Left lung (tissue), 4 donors: ENCODE measurements at regions not wholly inside any gene's neighbourhood (a gene's known extent, or its start where the extent isn't known, plus 50 kb on each side); places are given as distances from the start of the nearest gene placed in this dataset.

Experiments used
- ATAC-seq: fragments of 200-7000 bp; cut with Tn5 transposase; one replicate; pipeline ENCODE4 v1.9.1; 2020; ENCODE audit warnings: moderate library complexity
- DNase-seq, 4 donors: peaks; one replicate each; pipeline ENCODE4 v3.0.0-alpha.2; 2013 to 2020
- H3K27ac ChIP-seq, 2 donors: fragments of 200-600 bp; sonication (generic) in 1 of 2; one replicate each; pipeline versions ENCODE4 v1.5.0 to v1.8.0; 2020 to 2021
- H3K27me3 ChIP-seq, 2 donors: fragments of 200-600 bp; sonication (generic) in 1 of 2; one replicate each; pipeline versions ENCODE4 v1.5.0 to v1.8.0; 2020 to 2021
- H3K36me3 ChIP-seq, 2 donors: fragments of 200-600 bp; sonication (generic) in 1 of 2; one replicate each; pipeline versions ENCODE4 v1.5.0 to v1.8.0; 2020 to 2021
- H3K4me1 ChIP-seq, 2 donors: fragments of 200-600 bp; one replicate each; pipeline ENCODE4 v1.8.0; 2021
- H3K4me3 ChIP-seq, 2 donors: fragments of 200-600 bp; sonication (generic) in 1 of 2; one replicate each; pipeline versions ENCODE4 v1.5.0 to v1.8.0; 2020 to 2021; ENCODE audit warnings: mild to moderate bottlenecking in 1 of 2
- H3K9me3 ChIP-seq, 2 donors: fragments of 200-600 bp; sonication (generic) in 1 of 2; one replicate each; pipeline versions ENCODE4 v1.5.0 to v1.8.0; 2020 to 2021
- CTCF ChIP-seq, 2 donors: fragments of 200-600 bp; sonication (generic) in 1 of 2; IDR thresholded peaks; one replicate each; pipeline versions ENCODE4 v1.5.0 to v1.8.0; 2021; ENCODE audit warnings: antibody characterized with exemption in 2 of 2
- intact Hi-C, 2 donors: fragments of 100-400 bp; cut with DNase I; formaldehyde crosslinking; loops; one replicate each; pipeline versions ENCODE4 v1.11.2 to v1.14.2; 2022
- donor health status: DM: no; HTN: yes; CAD: no.
- donor health status: DM: no; HTN: no; CAD: no.

GRCh38 chr10:81569488-81569887 lies 305.5 kb upstream of the NRG3 start:
- Histone ChIP-seq H3K4me1 (no peaks in the 10 kb centered on the region), H3K36me3 (no peaks in the 10 kb centered on the region), H3K27ac (no peak overlapping the region), H3K27me3 (no peaks in the 10 kb centered on the region), H3K9me3 (peaks cover 0 to 8% of the 10 kb centered on the region in 2 donors), H3K4me3 (no peak overlapping the region)
- TF ChIP-seq CTCF (IDR thresholded peaks at IDR 0.05): no peak
- intact Hi-C loops: no loop called here
- no peak for DNase-seq
- no peak for ATAC-seq

GRCh38 chr10:81570349-81570748 lies 304.6 kb upstream of the NRG3 start:
- H3K4me1 ChIP-seq: no peaks in the 10 kb centered on the region
- no peak overlapping the region for H3K4me3 ChIP-seq
- ATAC-seq: no peak
- DNase-seq: no peak
- intact Hi-C loops: no loop called here
- H3K27me3 ChIP-seq: no peaks in the 10 kb centered on the region
- H3K9me3 ChIP-seq: peaks cover 0 to 8% of the 10 kb centered on the region in 2 donors
- no peaks in the 10 kb centered on the region for H3K36me3 ChIP-seq
- no peak overlapping the region for H3K27ac ChIP-seq
- TF ChIP-seq CTCF (IDR thresholded peaks at IDR 0.05): no peak

- no peak for TF ChIP-seq CTCF (IDR thresholded peaks at IDR 0.05)
- ATAC-seq (no peak), DNase-seq (peak in 1 of 4 donors; percentile 60)
- Histone ChIP-seq H3K4me3 (no peak overlapping the region), H3K36me3 (no peaks in the 10 kb centered on the region), H3K9me3 (peaks cover 0 to 12% of the 10 kb centered on the region in 2 donors), H3K4me1 (no peaks in the 10 kb centered on the region), H3K27me3 (no peaks in the 10 kb centered on the region), H3K27ac (no peak overlapping the region)
- intact Hi-C loops: no loop called here
Observed at GRCh38 chr10:81570878-81571794, 303.9 kb upstream of the NRG3 start.

- DNase-seq (no peak), ATAC-seq (no peak)
- Histone ChIP-seq H3K4me1 (no peaks in the 10 kb centered on the region), H3K27me3 (no peaks in the 10 kb centered on the region), H3K9me3 (peaks cover 0 to 19% of the 10 kb centered on the region in 2 donors), H3K36me3 (no peaks in the 10 kb centered on the region), H3K27ac (no peak overlapping the region), H3K4me3 (no peak overlapping the region)
- intact Hi-C loops: no loop called here
- no peak for TF ChIP-seq CTCF (IDR thresholded peaks at IDR 0.05)
Observed at GRCh38 chr10:81575036-81575435, 300.0 kb upstream of the NRG3 start.

- TF ChIP-seq CTCF (IDR thresholded peaks at IDR 0.05): no peak
- intact Hi-C loops: no loop called here
- ATAC-seq (no peak), DNase-seq (no peak)
- Histone ChIP-seq H3K36me3 (no peaks in the 10 kb centered on the region), H3K27ac (no peak overlapping the region), H3K27me3 (no peaks in the 10 kb centered on the region), H3K4me3 (no peak overlapping the region), H3K4me1 (no peaks in the 10 kb centered on the region), H3K9me3 (peaks cover 0 to 17% of the 10 kb centered on the region in 2 donors)
Observed at GRCh38 chr10:81576336-81576735, 298.7 kb upstream of the NRG3 start.
